IMR-90 (cell line): ENCODE measurements at regions not wholly inside any gene's neighbourhood (a gene's known extent, or its start where the extent isn't known, plus 50 kb on each side); places are given as distances from the start of the nearest gene placed in this dataset.

Experiments used
- ATAC-seq: fragments of 200-7000 bp; cut with Tn5 transposase; 2 replicates; pipeline ENCODE4 v1.9.1; 2020; ENCODE audit warnings: low read depth, mild to moderate bottlenecking, moderate library complexity
- BruUV-seq: library from RNA; stranded (reverse); fragments of 400-500 nt; replicated peaks from 2 replicates; lab custom pipeline; 2021; lab: Mats Ljungman, UMichigan
- CTCF ChIA-PET: fragments of 300-600 bp; formaldehyde crosslinking; extraction: SDS; loops from one replicate; lab custom pipeline; 2021; ENCODE audit warnings: antibody characterized with exemption; lab: Yijun Ruan, JAX
- POLR2A ChIA-PET: fragments of 300-600 bp; sonication (Branson Sonifier 250); formaldehyde crosslinking; loops from one replicate; lab custom pipeline; 2022; ENCODE audit warnings: antibody characterized with exemption; ENCODE audit not compliant: unreplicated experiment; lab: Charles Lee
- DNase-seq: peaks from one replicate; pipeline ENCODE4 v3.0.0; 2013
- H2AFZ ChIP-seq: replicated peaks from 2 replicates; pipeline ENCODE3; 2013; ENCODE audit warnings: low read length, mild to moderate bottlenecking; ENCODE audit not compliant: poor library complexity
- H2AK5ac ChIP-seq: 2 replicates; pipeline ENCODE4 v1.6.1; 2013; ENCODE audit warnings: low read depth, low read length, inconsistent platforms
- H2AK9ac ChIP-seq: replicated peaks from 2 replicates; pipeline ENCODE3; 2013; ENCODE audit warnings: mild to moderate bottlenecking, low read depth, low read length, moderate library complexity; ENCODE audit not compliant: poor library complexity
- H2BK120ac ChIP-seq: 2 replicates; pipeline ENCODE4 v1.6.1; 2013; ENCODE audit warnings: low read depth, low read length, inconsistent platforms
- H2BK15ac ChIP-seq: 3 replicates; pipeline ENCODE4 v1.6.1; 2013; ENCODE audit warnings: low read depth, low read length, inconsistent platforms
- H2BK20ac ChIP-seq: 2 replicates; pipeline ENCODE4 v1.6.1; 2013; ENCODE audit warnings: low read depth, mild to moderate bottlenecking, inconsistent platforms, low read length, moderate library complexity
- H2BK5ac ChIP-seq: 2 replicates; pipeline ENCODE4 v1.6.1; 2013; ENCODE audit warnings: mild to moderate bottlenecking, low read depth, low read length, inconsistent platforms; ENCODE audit not compliant: poor library complexity, severe bottlenecking
- H3K14ac ChIP-seq: replicated peaks from 2 replicates; pipeline ENCODE4 v1.6.1; 2013; ENCODE audit warnings: low read depth, low read length, inconsistent platforms
- H3K18ac ChIP-seq: 2 replicates; pipeline ENCODE4 v1.6.1; 2013; ENCODE audit warnings: low read depth, low read length, control low read depth
- H3K23ac ChIP-seq: 2 replicates; pipeline ENCODE4 v1.6.1; 2013; ENCODE audit warnings: low read depth, low read length, inconsistent platforms
- H3K27ac ChIP-seq: 2 replicates; pipeline ENCODE4 v1.5.1; 2013; ENCODE audit warnings: mild to moderate bottlenecking, control low read depth, low read length; ENCODE audit not compliant: insufficient read depth
- H3K27me3 ChIP-seq: 2 replicates; pipeline ENCODE4 v1.6.1; 2013; ENCODE audit warnings: low read length; ENCODE audit not compliant: control insufficient read depth, insufficient read depth
- H3K36me3 ChIP-seq: 2 replicates; pipeline ENCODE4 v1.6.1; 2013; ENCODE audit warnings: low read length, mixed read lengths; ENCODE audit not compliant: control insufficient read depth, insufficient read depth
- H3K4ac ChIP-seq: 2 replicates; pipeline ENCODE4 v1.6.1; 2013; ENCODE audit warnings: low read depth, low read length, inconsistent platforms
- H3K4me1 ChIP-seq: 2 replicates; pipeline ENCODE4 v1.6.1; 2013; ENCODE audit warnings: low read length, mixed read lengths; ENCODE audit not compliant: control insufficient read depth, insufficient read depth
- H3K4me2 ChIP-seq: 2 replicates; pipeline ENCODE4 v1.6.1; 2013; ENCODE audit warnings: low read depth, mild to moderate bottlenecking, control low read depth, low read length, moderate library complexity
- H3K4me3 ChIP-seq: 2 replicates; pipeline ENCODE4 v1.5.1; 2013; ENCODE audit warnings: low read depth, mild to moderate bottlenecking, control low read depth, low read length, moderate library complexity; ENCODE audit not compliant: insufficient read depth
- H3K56ac ChIP-seq: 2 replicates; pipeline ENCODE4 v1.6.1; 2013; ENCODE audit warnings: low read length, inconsistent platforms; ENCODE audit not compliant: insufficient read depth; ENCODE audit errors: extremely low read depth
- H3K79me1 ChIP-seq, 2 experiments: 2 replicates each; pipeline ENCODE4 v1.6.1; 2013; ENCODE audit warnings: low read length in 2 of 2, inconsistent platforms in 1 of 2, low read depth in 1 of 2
- H3K9ac ChIP-seq: 2 replicates; pipeline ENCODE4 v1.6.1; 2013; ENCODE audit warnings: low read depth, low read length, control low read depth
- H3K9me1 ChIP-seq: 2 replicates; pipeline ENCODE4 v1.6.1; 2013; ENCODE audit warnings: low read length, inconsistent platforms; ENCODE audit not compliant: insufficient read depth
- H3K9me3 ChIP-seq: 2 replicates; pipeline ENCODE4 v1.6.1; 2013; ENCODE audit warnings: low read length; ENCODE audit not compliant: control insufficient read depth, insufficient read depth
- H4K20me1 ChIP-seq: 2 replicates; pipeline ENCODE4 v1.6.1; 2013; ENCODE audit warnings: low read length, inconsistent platforms; ENCODE audit not compliant: insufficient read depth
- H4K5ac ChIP-seq: 2 replicates; pipeline ENCODE4 v1.6.1; 2013; ENCODE audit warnings: mild to moderate bottlenecking, low read depth, low read length, control low read depth
- H4K8ac ChIP-seq, 2 experiments: 2 replicates each; pipeline ENCODE4 v1.6.1; 2013; ENCODE audit warnings: low read depth in 2 of 2, low read length in 2 of 2, control low read depth in 1 of 2, inconsistent platforms in 1 of 2
- H4K91ac ChIP-seq: 2 replicates; pipeline ENCODE4 v1.6.1; 2013; ENCODE audit warnings: low read depth, low read length, inconsistent platforms; ENCODE audit not compliant: insufficient read depth
- CEBPB ChIP-seq: IDR thresholded peaks from 2 replicates; pipeline ENCODE4 v1.6.1; 2012; ENCODE audit warnings: low read depth, low read length, improper control_type of control experiment
- RFX5 ChIP-seq: IDR thresholded peaks from 2 replicates; pipeline ENCODE4 v1.8.0; 2012; ENCODE audit warnings: low read depth, mild to moderate bottlenecking, low read length, moderate library complexity
- WGBS, 2 experiments: methylation state at CpG; one replicate each; pipeline versions ENCODE4 v1.1.5 to v1.1.7; 2013; ENCODE audit warnings: missing lambda C conversion rate in 2 of 2; ENCODE audit not compliant: insufficient read length in 1 of 2; ENCODE audit errors: extremely low coverage in 2 of 2; 5-methylcytosine and 5-hydroxymethylcytosine counted together
- dilution Hi-C: fragments of 300-500 bp; cut with HindIII; formaldehyde crosslinking; loops from one replicate; pipeline ENCODE4 v1.14.3; 2018; ENCODE audit warnings: low sequenced_read_pairs; ENCODE audit not compliant: unreplicated experiment
- in situ Hi-C: fragments of 300-500 bp; cut with MboI; formaldehyde crosslinking; loops from 3 replicates; pipeline ENCODE4 v1.14.3; 2019; ENCODE audit warnings: low sequenced_read_pairs, inconsistent platforms, mixed read lengths
- intact Hi-C: fragments of 100-400 bp; cut with micrococcal nuclease; formaldehyde crosslinking; loops from 2 replicates; pipeline ENCODE4 v1.10.0; 2022
- TF ChIP-seq, protein P1 (sequence below): conservative IDR thresholded peaks from 2 replicates; pipeline ENCODE4 v1.5.1; 2012; ENCODE audit warnings: mild to moderate bottlenecking, low read depth, low read length, improper control_type of control experiment

DNA sequence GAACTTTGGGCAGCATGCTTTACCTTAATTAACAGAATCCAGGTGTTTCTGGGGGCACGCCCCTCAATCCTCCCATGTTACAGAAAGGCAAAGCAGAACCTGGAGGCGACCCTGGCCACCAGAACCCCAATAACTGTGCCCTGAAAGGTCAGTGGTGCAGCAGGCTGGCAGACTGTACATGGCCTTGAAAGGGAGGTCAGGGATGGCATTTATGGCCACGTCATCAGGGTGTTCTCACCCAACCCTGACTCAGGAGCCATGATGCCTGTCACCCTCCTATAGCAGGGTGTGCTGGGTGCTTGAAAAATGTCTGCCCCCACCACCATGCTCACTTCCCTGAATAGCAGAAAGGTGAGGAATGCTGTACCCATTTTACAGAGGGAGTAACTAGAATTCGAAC is 177.7 kb downstream of the TMEM132E start:
- ChIA-PET CTCF (no interaction called here), POLR2A (no interaction called here)
- no peak overlapping the region for H2BK120ac ChIP-seq
- no CpG with 5 or more reads among the region's 4 CpGs for WGBS, 2 experiments
- no peak overlapping the region for H3K4me3 ChIP-seq
- in situ Hi-C loops (no loop called here), dilution Hi-C loops (no loop called here), intact Hi-C loops (no loop called here)
- no peaks in the 10 kb centered on the region for H3K9me3 ChIP-seq
- no peak overlapping the region for H2BK5ac ChIP-seq
- no peak overlapping the region for H2AK5ac ChIP-seq
- H3K27ac ChIP-seq, result no peak overlapping the region
- no TSS peak for BruUV-seq
- H3K56ac ChIP-seq, result no peak overlapping the region
- no peaks in the 10 kb centered on the region for H3K79me1 ChIP-seq
- H4K8ac ChIP-seq, result no peak overlapping the region
- no peaks in the 10 kb centered on the region; the same call in 1 of the 2 replicates for H3K27me3 ChIP-seq
- no peak overlapping the region for H2AK9ac ChIP-seq
- no peak overlapping the region for H4K91ac ChIP-seq
- no peak overlapping the region for H2AFZ ChIP-seq
- no peak overlapping the region for H4K5ac ChIP-seq
- DNase-seq (no peak), ATAC-seq (no peak)
- no peak overlapping the region for H3K4me2 ChIP-seq
- no peak overlapping the region for H3K4ac ChIP-seq
- no peaks in the 10 kb centered on the region for H3K36me3 ChIP-seq
- H3K4me1 ChIP-seq, result no peaks in the 10 kb centered on the region
- no peak overlapping the region for H2BK15ac ChIP-seq
- no peak overlapping the region for H3K18ac ChIP-seq
- no peak overlapping the region for H3K9ac ChIP-seq
- H3K14ac ChIP-seq, result no peak overlapping the region
- no peaks in the 10 kb centered on the region; the same call in 1 of the 2 replicates for H3K9me1 ChIP-seq
- no peak overlapping the region for H2BK20ac ChIP-seq
- no peak overlapping the region for H3K23ac ChIP-seq
- TF ChIP-seq RFX5 (no peak), CEBPB (no peak)
- TF ChIP-seq, protein P1, sequence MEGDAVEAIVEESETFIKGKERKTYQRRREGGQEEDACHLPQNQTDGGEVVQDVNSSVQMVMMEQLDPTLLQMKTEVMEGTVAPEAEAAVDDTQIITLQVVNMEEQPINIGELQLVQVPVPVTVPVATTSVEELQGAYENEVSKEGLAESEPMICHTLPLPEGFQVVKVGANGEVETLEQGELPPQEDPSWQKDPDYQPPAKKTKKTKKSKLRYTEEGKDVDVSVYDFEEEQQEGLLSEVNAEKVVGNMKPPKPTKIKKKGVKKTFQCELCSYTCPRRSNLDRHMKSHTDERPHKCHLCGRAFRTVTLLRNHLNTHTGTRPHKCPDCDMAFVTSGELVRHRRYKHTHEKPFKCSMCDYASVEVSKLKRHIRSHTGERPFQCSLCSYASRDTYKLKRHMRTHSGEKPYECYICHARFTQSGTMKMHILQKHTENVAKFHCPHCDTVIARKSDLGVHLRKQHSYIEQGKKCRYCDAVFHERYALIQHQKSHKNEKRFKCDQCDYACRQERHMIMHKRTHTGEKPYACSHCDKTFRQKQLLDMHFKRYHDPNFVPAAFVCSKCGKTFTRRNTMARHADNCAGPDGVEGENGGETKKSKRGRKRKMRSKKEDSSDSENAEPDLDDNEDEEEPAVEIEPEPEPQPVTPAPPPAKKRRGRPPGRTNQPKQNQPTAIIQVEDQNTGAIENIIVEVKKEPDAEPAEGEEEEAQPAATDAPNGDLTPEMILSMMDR, result no peak
- no peaks in the 10 kb centered on the region for H4K20me1 ChIP-seq
